ENCODE measurements at regions not wholly inside any gene's neighbourhood (a gene's known extent, or its start where the extent isn't known, plus 50 kb on each side); places are given as distances from the start of the nearest gene placed in this dataset.

GRCh38 chr9:8261737-8262136, 462.2 kb upstream of the DMAC1 start:
- Histone ChIP-seq H4K20me1 (replicated peaks; ENCODE audit: control insufficient read depth, extremely low read depth, insufficient read depth, low read length) (no peaks in the 10 kb centered on the region), H3K4me3 (replicated peaks in 1 of 3; ENCODE audit: insufficient read depth in 1 of 3, low read depth in 1 of 3, low read length in 3 of 3) (no peak overlapping the region), H2AFZ (ENCODE audit: low read depth, low read length) (no peak overlapping the region), H3K79me2 (ENCODE audit: control insufficient read depth, insufficient read depth, low read length) (no peaks in the 10 kb centered on the region), H3K4me2 (ENCODE audit: insufficient read depth, low read length) (no peak overlapping the region), H3K9ac (replicated peaks; ENCODE audit: extremely low read depth, insufficient read depth, low read length) (no peak overlapping the region), H3K9me1 (replicated peaks; ENCODE audit: control insufficient read depth, extremely low read depth, insufficient read depth, low read length) (no peaks in the 10 kb centered on the region), H3K27ac (ENCODE audit: insufficient read depth, low read depth, low read length) (no peak overlapping the region), H3K4me1 (ENCODE audit: control insufficient read depth, extremely low read depth, insufficient read depth, low read length) (no peaks in the 10 kb centered on the region), H3K27me3 (ENCODE audit: control insufficient read depth in 2 of 2, insufficient read depth in 2 of 2, low read length in 2 of 2) (no peaks in the 10 kb centered on the region), H3K9me3 (replicated peaks; ENCODE audit: control insufficient read depth, insufficient read depth, low read length) (no peaks in the 10 kb centered on the region), H3K36me3 (ENCODE audit: control insufficient read depth in 2 of 2, extremely low read depth in 1 of 2, insufficient read depth in 2 of 2, low read length in 2 of 2) (no peaks in the 10 kb centered on the region)
- intact Hi-C loops (cut with micrococcal nuclease) (no loop called here), dilution Hi-C loops (cut with MboI; ENCODE audit: extremely low pct_ligation_motif_present, low sequenced_read_pairs) (no loop called here)
- ChIA-PET POLR2A (no interaction called here), CTCF (no interaction called here)
- FAIRE-seq, result no peak
- no peak for DNase-seq (ENCODE audit: low read depth, low spot score)
- TF ChIP-seq, protein P1, sequence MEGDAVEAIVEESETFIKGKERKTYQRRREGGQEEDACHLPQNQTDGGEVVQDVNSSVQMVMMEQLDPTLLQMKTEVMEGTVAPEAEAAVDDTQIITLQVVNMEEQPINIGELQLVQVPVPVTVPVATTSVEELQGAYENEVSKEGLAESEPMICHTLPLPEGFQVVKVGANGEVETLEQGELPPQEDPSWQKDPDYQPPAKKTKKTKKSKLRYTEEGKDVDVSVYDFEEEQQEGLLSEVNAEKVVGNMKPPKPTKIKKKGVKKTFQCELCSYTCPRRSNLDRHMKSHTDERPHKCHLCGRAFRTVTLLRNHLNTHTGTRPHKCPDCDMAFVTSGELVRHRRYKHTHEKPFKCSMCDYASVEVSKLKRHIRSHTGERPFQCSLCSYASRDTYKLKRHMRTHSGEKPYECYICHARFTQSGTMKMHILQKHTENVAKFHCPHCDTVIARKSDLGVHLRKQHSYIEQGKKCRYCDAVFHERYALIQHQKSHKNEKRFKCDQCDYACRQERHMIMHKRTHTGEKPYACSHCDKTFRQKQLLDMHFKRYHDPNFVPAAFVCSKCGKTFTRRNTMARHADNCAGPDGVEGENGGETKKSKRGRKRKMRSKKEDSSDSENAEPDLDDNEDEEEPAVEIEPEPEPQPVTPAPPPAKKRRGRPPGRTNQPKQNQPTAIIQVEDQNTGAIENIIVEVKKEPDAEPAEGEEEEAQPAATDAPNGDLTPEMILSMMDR (IDR thresholded peaks at IDR 0.05; ENCODE audit: extremely low read depth in 1 of 2, insufficient read depth in 1 of 2, low read depth in 1 of 2, low read length in 2 of 2), result no peak
- no TSS peak for BruUV-seq (replicated peaks)

GRCh38 chr9:8259028-8259427, 459.4 kb upstream of the DMAC1 start:
- intact Hi-C loops (cut with micrococcal nuclease), result no loop called here
- CTCF ChIA-PET, result no interaction called here
- no peaks in the 10 kb centered on the region for H3K4me1 ChIP-seq (ENCODE audit: control insufficient read depth, extremely low read depth, insufficient read depth, low read length)
- H3K9me3 ChIP-seq (replicated peaks; ENCODE audit: control insufficient read depth, insufficient read depth, low read length), result no peaks in the 10 kb centered on the region
- H3K9ac ChIP-seq (replicated peaks; ENCODE audit: extremely low read depth, insufficient read depth, low read length), result no peak overlapping the region
- H3K9me1 ChIP-seq (replicated peaks; ENCODE audit: control insufficient read depth, extremely low read depth, insufficient read depth, low read length), result no peaks in the 10 kb centered on the region
- H3K36me3 ChIP-seq (ENCODE audit: control insufficient read depth in 2 of 2, extremely low read depth in 1 of 2, insufficient read depth in 2 of 2, low read length in 2 of 2), result no peaks in the 10 kb centered on the region
- H3K27ac ChIP-seq (ENCODE audit: insufficient read depth, low read depth, low read length), result no peak overlapping the region
- no peak overlapping the region for H2AFZ ChIP-seq (ENCODE audit: low read depth, low read length)
- H3K27me3 ChIP-seq (ENCODE audit: control insufficient read depth in 2 of 2, insufficient read depth in 2 of 2, low read length in 2 of 2), result no peaks in the 10 kb centered on the region
- BruUV-seq (replicated peaks), result no TSS peak
- no peak overlapping the region for H3K4me3 ChIP-seq (replicated peaks in 1 of 3; ENCODE audit: insufficient read depth in 1 of 3, low read depth in 1 of 3, low read length in 3 of 3)
- dilution Hi-C loops (cut with MboI; ENCODE audit: extremely low pct_ligation_motif_present, low sequenced_read_pairs), result no loop called here
- no peak for FAIRE-seq
- H3K4me2 ChIP-seq (ENCODE audit: insufficient read depth, low read length), result no peak overlapping the region
- no peaks in the 10 kb centered on the region for H3K79me2 ChIP-seq (ENCODE audit: control insufficient read depth, insufficient read depth, low read length)
- H4K20me1 ChIP-seq (replicated peaks; ENCODE audit: control insufficient read depth, extremely low read depth, insufficient read depth, low read length), result no peaks in the 10 kb centered on the region
- no peak for DNase-seq (ENCODE audit: low read depth, low spot score)
- TF ChIP-seq, protein P1 (IDR thresholded peaks at IDR 0.05; ENCODE audit: extremely low read depth in 1 of 2, insufficient read depth in 1 of 2, low read depth in 1 of 2, low read length in 2 of 2), result no peak
- TF ChIP-seq GATA2 (IDR thresholded peaks at IDR 0.05; ENCODE audit: insufficient read depth, insufficient read length, low read depth, low read length), result no peak
- no peak for TF ChIP-seq MYC (IDR thresholded peaks at IDR 0.05; ENCODE audit: low read depth, low read length)
- TF ChIP-seq, protein P2, sequence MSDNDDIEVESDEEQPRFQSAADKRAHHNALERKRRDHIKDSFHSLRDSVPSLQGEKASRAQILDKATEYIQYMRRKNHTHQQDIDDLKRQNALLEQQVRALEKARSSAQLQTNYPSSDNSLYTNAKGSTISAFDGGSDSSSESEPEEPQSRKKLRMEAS (IDR thresholded peaks at IDR 0.05; ENCODE audit: insufficient read depth, insufficient read length), result no peak
- no peak for TF ChIP-seq JUN (IDR thresholded peaks at IDR 0.05; ENCODE audit: borderline replicate concordance, insufficient read depth, insufficient read length, low read depth)
- POLR2A ChIA-PET, result no interaction called here

Measured in endothelial cell of umbilical vein (primary cell).